DND-41 (cell line): ENCODE measurements at regions not wholly inside any gene's neighbourhood (a gene's known extent, or its start where the extent isn't known, plus 50 kb on each side); places are given as distances from the start of the nearest gene placed in this dataset.

Experiments used
- ATAC-seq: fragments of 200-7000 bp; cut with Tn5 transposase; 3 replicates; pipeline ENCODE4 v1.9.1; 2021; ENCODE audit warnings: low read depth; ENCODE audit not compliant: insufficient read depth
- DNase-seq: peaks from one replicate; pipeline ENCODE4 v3.0.0-alpha.2; 2020
- H2AFZ ChIP-seq: 2 replicates; pipeline ENCODE4 v1.6.0; 2012; ENCODE audit warnings: low read depth, low read length
- H3K27ac ChIP-seq: 2 replicates; pipeline ENCODE4 v1.5.1; 2012; ENCODE audit warnings: low read length, inconsistent platforms
- H3K27me3 ChIP-seq: fragments of 200-600 bp; sonication (generic); 2 replicates; pipeline ENCODE4 v1.6.0; 2012; ENCODE audit warnings: low read length, mild to moderate bottlenecking, inconsistent platforms; ENCODE audit not compliant: insufficient read depth, poor library complexity
- H3K36me3 ChIP-seq: 2 replicates; pipeline ENCODE4 v1.5.1; 2012; ENCODE audit warnings: low read length, inconsistent platforms; ENCODE audit not compliant: insufficient read depth
- H3K4me1 ChIP-seq: 2 replicates; pipeline ENCODE4 v1.5.1; 2012; ENCODE audit warnings: mild to moderate bottlenecking, low read length; ENCODE audit not compliant: insufficient read depth
- H3K4me2 ChIP-seq: 2 replicates; pipeline ENCODE4 v1.6.0; 2012; ENCODE audit warnings: mild to moderate bottlenecking, moderate library complexity, low read length, inconsistent platforms; ENCODE audit not compliant: insufficient read depth
- H3K4me3 ChIP-seq, 2 experiments: fragments of 200-600 bp in 1 of 2; shearing (Covaris generic) in 1 of 2; 2 replicates each; pipeline ENCODE4 v1.5.1; 2012 to 2016; ENCODE audit warnings: inconsistent platforms in 2 of 2, low read length in 2 of 2, mild to moderate bottlenecking in 2 of 2, low read depth in 1 of 2, moderate library complexity in 1 of 2
- H3K79me2 ChIP-seq: 2 replicates; pipeline ENCODE4 v1.6.0; 2012; ENCODE audit warnings: low read length, inconsistent platforms; ENCODE audit not compliant: insufficient read depth
- H3K9ac ChIP-seq: 2 replicates; pipeline ENCODE4 v1.6.0; 2012; ENCODE audit warnings: low read depth, mild to moderate bottlenecking, inconsistent platforms, low read length, moderate library complexity
- H3K9me3 ChIP-seq: 2 replicates; pipeline ENCODE4 v1.5.1; 2012; ENCODE audit warnings: low read length, moderate library complexity, mild to moderate bottlenecking, inconsistent platforms; ENCODE audit not compliant: insufficient read depth, severe bottlenecking
- H4K20me1 ChIP-seq: 2 replicates; pipeline ENCODE4 v1.6.0; 2012; ENCODE audit warnings: low read length; ENCODE audit not compliant: insufficient read depth
- EZH2 ChIP-seq: IDR thresholded peaks from 3 replicates; pipeline ENCODE4 v1.6.1; 2012; ENCODE audit warnings: borderline replicate concordance, low read depth, mild to moderate bottlenecking, moderate library complexity, low read length, inconsistent platforms; ENCODE audit not compliant: severe bottlenecking
- TF ChIP-seq, protein P1 (sequence below): IDR thresholded peaks from 2 replicates; pipeline ENCODE4 v1.5.1; 2012; ENCODE audit warnings: borderline replicate concordance, low read length, moderate library complexity, mild to moderate bottlenecking; ENCODE audit not compliant: poor library complexity, severe bottlenecking; ENCODE audit errors: extremely low read depth

DNA sequence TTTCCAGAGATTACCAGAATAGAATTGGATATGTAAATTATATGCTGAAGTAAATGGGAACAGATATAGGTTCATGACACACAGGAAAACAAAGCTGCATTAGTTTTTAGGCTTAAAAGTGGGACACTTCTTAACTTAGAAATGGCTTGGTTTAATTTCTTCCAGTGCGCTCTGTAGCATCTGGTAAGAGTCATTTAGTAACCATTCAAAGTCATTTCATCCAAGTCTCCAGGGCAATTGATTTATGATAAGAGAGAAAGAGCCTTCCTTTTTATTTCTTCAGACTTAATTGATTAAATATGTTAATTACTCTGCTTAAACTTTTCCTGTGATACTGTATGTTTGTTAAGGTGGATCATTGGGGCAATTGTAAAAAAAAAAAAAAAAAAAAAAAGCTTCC, 368.0 kb downstream of the DOK5 start:
- Histone ChIP-seq H3K4me2 (no peak overlapping the region), H3K27me3 (peaks cover 8% of the 10 kb centered on the region), H3K36me3 (no peaks in the 10 kb centered on the region), H3K4me1 (no peaks in the 10 kb centered on the region), H4K20me1 (no peaks in the 10 kb centered on the region), H3K27ac (no peak overlapping the region), H3K9ac (no peak overlapping the region), H3K9me3 (no peaks in the 10 kb centered on the region), H3K4me3 (no peak overlapping the region), H3K79me2 (no peaks in the 10 kb centered on the region), H2AFZ (no peak overlapping the region)
- no peak for TF ChIP-seq EZH2
- TF ChIP-seq, protein P1, sequence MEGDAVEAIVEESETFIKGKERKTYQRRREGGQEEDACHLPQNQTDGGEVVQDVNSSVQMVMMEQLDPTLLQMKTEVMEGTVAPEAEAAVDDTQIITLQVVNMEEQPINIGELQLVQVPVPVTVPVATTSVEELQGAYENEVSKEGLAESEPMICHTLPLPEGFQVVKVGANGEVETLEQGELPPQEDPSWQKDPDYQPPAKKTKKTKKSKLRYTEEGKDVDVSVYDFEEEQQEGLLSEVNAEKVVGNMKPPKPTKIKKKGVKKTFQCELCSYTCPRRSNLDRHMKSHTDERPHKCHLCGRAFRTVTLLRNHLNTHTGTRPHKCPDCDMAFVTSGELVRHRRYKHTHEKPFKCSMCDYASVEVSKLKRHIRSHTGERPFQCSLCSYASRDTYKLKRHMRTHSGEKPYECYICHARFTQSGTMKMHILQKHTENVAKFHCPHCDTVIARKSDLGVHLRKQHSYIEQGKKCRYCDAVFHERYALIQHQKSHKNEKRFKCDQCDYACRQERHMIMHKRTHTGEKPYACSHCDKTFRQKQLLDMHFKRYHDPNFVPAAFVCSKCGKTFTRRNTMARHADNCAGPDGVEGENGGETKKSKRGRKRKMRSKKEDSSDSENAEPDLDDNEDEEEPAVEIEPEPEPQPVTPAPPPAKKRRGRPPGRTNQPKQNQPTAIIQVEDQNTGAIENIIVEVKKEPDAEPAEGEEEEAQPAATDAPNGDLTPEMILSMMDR, result no peak
- DNase-seq (no peak), ATAC-seq (no peak)

DNA sequence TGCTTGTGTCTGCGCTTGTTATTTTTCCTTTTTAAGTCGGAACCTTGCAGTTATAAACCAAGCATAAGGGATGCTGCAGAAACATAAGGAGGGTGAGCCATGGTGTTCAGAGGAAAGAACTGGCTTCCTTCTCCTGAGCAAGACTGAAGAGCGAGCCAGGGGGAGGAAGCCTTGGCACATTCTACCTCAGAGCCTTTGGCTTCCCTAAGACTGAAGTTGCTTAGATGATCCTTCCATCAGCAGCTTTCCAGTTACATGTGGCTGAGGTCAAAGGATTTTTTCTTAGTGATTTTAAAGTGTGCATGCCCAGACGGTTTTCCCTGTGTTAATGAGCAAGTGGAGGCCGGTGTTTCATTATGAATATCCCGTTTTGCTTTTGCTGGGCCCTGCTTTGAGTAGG, 363.8 kb downstream of the DOK5 start:
- Histone ChIP-seq H3K79me2 (no peaks in the 10 kb centered on the region), H3K27me3 (peaks cover 10% of the 10 kb centered on the region), H3K4me2 (no peak overlapping the region), H4K20me1 (no peaks in the 10 kb centered on the region), H3K9me3 (no peaks in the 10 kb centered on the region), H3K27ac (no peak overlapping the region), H3K36me3 (no peaks in the 10 kb centered on the region), H3K9ac (no peak overlapping the region), H3K4me3 (no peak overlapping the region), H3K4me1 (no peaks in the 10 kb centered on the region), H2AFZ (no peak overlapping the region)
- no peak for TF ChIP-seq EZH2
- DNase-seq (no peak), ATAC-seq (no peak)

DNA sequence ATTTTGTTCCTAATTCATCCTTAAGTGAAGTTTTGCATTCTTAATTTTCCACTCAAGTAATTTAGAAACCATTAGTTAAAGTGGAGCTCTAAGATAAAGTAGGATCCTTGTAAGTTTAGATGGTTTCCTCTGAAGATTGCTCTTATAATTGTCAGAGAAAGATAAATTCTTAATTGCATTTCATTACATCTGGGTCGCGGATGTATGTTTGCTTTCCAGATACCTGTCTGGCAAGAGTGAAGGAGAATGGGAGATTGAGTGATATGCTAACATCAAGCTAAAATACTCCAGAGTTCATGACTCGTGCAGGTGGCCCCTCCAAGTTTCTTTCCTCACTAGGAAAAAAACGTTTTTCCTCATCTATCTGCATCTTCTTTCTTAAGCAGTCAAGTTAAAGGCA, 361.8 kb downstream of the DOK5 start:
- no peaks in the 10 kb centered on the region for H4K20me1 ChIP-seq
- H3K27ac ChIP-seq, result no peak overlapping the region
- no peak overlapping the region for H3K9ac ChIP-seq
- TF ChIP-seq, protein P1, result no peak
- peaks cover 10% of the 10 kb centered on the region for H3K27me3 ChIP-seq
- H3K9me3 ChIP-seq, result no peaks in the 10 kb centered on the region
- H3K4me3 ChIP-seq, result no peak overlapping the region
- no peak for DNase-seq
- H3K4me2 ChIP-seq, result no peak overlapping the region
- no peaks in the 10 kb centered on the region for H3K36me3 ChIP-seq
- no peaks in the 10 kb centered on the region for H3K4me1 ChIP-seq
- no peak overlapping the region for H2AFZ ChIP-seq
- H3K79me2 ChIP-seq, result no peaks in the 10 kb centered on the region
- no peak for ATAC-seq

DNA sequence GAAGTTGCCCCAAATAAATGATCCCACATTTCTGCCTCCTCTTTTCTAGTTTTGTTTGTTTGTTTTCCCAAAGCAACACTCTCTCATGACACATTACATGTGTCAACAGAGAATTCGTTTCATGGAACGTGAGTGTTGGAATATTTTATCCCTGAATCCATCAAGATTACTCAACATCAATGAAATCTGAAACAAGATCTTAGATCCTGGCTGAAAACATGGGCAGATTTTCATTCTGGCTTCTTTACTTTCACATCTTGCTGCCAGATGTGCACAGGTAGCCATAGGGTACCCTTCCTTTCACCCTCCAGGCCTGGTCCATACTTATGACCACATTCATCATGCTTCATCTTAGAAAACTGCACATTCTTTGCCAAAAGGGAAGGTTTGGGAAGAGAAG, 347.0 kb downstream of the DOK5 start:
- no peak for ATAC-seq
- H3K9me3 ChIP-seq, result no peaks in the 10 kb centered on the region
- no peaks in the 10 kb centered on the region for H3K4me1 ChIP-seq

More for the DNA sequence above, 347.0 kb downstream of the DOK5 start:
- no peak for DNase-seq
- Histone ChIP-seq H3K4me3 (no peak overlapping the region), H3K27me3 (peaks cover 6% of the 10 kb centered on the region), H3K79me2 (no peaks in the 10 kb centered on the region), H3K9ac (no peak overlapping the region), H3K4me2 (no peak overlapping the region), H4K20me1 (no peaks in the 10 kb centered on the region), H3K36me3 (no peaks in the 10 kb centered on the region), H3K27ac (no peak overlapping the region), H2AFZ (no peak overlapping the region)
- TF ChIP-seq, protein P1, result no peak
- no peak for TF ChIP-seq EZH2
